G401 (cell line): ENCODE measurements at regions not wholly inside any gene's neighbourhood (a gene's known extent, or its start where the extent isn't known, plus 50 kb on each side); places are given as distances from the start of the nearest gene placed in this dataset.
A peak's percentile ranks its signal among the peaks of the same experiment; 100 is the strongest.
"Not testable (repeated sequence)": the region's sequence is repeated elsewhere in the genome, so short reads cannot be mapped to it uniquely, and the experiment has no call there.

Source experiments
- DNase-seq: peaks from one replicate; pipeline ENCODE4 v3.0.0-alpha.2; 2015; ENCODE audit warnings: low spot score
- in situ Hi-C: cut with HindIII; loops from 2 replicates; pipeline ENCODE4 v1.10.0; 2016; ENCODE audit warnings: low sequenced_read_pairs, mixed read lengths

- in situ Hi-C loops: no loop called here
- peak; percentile 78 for DNase-seq
These were observed 136.9 kb downstream of the KCNJ12 start for GRCh38 chr17:21513012-21513570.

DNA sequence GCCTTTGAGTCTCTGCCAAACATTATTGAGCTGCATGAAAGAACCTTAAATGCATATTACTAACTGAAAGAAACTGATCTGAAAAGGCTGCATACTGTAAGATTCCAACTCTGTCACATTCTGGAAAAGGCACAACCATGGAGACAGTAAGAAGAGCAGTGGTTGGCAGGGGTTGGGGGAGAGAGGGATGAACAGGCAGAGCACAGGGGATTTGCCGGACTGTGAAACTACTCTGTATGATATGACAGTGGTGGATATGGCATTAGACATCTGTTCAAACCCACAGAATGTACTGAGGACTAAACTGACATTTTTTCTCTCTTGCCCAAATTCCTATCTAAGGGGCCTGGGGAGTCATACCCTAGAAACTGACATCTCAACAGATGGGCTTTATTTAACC lies 138.4 kb downstream of the KCNJ12 start:
- DNase-seq, in situ Hi-C loops: not testable (repeated sequence)

- in situ Hi-C loops: no loop called here
- no peak for DNase-seq
These were observed 141.6 kb downstream of the KCNJ12 start for GRCh38 chr17:21517538-21518293.

GRCh38 chr17:21522755-21523336 lies 146.7 kb downstream of the KCNJ12 start:
- in situ Hi-C loops: no loop called here
- no peak for DNase-seq

GRCh38 chr17:21523497-21524210 lies 147.5 kb downstream of the KCNJ12 start:
- DNase-seq: peak; percentile 42
- in situ Hi-C loops: no loop called here

DNA sequence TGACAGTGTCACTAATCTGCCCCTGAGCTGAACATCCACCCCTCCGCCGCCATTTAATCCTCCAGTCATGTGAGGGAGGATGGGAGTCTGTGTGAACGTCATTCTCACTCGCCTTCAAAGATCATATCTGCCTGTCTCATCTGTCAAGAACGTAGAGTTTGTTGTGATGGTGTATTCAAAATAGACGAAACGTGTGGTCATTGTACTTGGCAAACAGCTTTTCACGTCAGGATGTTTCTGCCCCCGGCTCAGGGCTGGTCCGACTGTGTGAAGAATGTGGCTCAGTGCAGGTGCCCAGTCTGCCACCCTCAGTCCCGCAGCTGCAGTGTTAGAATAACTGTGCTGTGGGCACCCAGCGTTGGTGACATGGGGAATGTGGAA lies 148.0 kb downstream of the KCNJ12 start:
- in situ Hi-C loops: no loop called here
- no peak for DNase-seq

GRCh38 chr17:21525464-21526130 lies 149.4 kb downstream of the KCNJ12 start:
- in situ Hi-C loops: no loop called here
- peak; percentile 13 for DNase-seq

DNA sequence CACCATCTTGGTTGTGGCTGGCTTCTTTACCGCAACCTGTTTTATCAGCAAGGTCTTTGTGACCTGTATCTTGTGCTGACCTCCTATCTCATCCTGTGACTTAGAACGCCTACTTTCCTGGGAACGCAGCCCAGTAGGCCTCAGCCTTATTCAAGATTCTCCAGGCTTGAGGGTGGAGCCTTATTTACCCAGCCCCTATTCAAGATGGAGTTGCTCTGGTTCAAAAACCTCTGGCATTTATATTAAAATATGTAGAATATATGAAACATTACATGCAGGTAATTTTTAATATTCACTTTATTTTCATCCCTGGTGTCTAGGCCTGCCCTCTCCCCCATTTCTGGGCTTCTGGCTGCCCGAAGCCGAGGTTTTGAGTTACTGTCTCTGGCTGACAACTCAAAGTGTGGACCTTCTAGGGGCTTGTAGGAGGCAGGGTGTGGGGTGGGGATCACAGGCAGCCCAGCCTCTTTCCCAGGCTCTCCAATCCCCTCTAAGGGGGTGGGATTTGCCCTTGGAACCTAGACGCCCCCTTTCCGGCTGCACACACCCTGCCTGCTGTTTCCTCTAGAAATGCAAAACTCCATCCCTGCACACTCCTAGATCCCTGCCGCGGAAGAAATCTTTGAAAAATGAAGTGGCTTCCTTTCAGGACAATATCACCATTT lies 152.0 kb downstream of the KCNJ12 start:
- in situ Hi-C loops: no loop called here
- no peak for DNase-seq

DNA sequence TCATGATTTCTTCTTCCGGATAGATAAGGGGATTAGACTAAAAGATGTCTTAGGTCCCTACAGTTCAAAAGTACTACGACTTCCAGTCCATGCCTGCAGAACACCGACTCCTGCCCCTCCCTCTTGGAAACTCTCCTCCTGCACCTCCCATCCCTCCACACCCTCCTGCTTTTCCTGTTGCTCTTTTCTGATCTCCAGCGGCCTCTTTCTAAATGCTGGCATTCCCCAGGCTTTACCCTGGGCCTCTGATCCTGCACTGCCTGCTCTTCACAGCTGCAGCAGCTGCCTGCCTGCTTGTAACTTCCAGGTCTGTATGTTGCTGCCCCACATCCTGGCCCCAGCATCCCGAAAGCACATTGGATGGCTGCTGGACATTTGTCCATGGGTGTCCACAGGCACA lies 154.2 kb downstream of the KCNJ12 start:
- in situ Hi-C loops: no loop called here
- no peak for DNase-seq

DNA sequence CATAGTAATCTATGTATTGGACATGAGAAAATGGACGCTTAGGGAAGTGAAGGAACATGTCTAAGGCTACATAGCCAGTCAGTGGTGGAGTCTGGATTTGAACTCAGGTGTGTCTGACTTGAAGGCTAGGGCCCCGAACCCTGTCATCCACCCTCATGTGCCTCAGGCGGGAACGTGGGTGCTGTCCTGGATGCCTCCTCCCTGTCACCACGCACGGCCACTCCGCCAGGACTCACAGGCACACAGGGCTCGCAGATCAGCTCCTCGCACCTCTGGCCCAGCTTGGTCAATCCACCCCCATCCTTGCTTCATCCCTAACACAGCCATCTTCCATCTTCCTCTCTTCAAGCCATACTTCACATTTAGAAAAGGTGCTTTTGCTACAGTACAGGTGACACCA lies 154.7 kb downstream of the KCNJ12 start:
- no peak for DNase-seq
- in situ Hi-C loops: no loop called here

DNA sequence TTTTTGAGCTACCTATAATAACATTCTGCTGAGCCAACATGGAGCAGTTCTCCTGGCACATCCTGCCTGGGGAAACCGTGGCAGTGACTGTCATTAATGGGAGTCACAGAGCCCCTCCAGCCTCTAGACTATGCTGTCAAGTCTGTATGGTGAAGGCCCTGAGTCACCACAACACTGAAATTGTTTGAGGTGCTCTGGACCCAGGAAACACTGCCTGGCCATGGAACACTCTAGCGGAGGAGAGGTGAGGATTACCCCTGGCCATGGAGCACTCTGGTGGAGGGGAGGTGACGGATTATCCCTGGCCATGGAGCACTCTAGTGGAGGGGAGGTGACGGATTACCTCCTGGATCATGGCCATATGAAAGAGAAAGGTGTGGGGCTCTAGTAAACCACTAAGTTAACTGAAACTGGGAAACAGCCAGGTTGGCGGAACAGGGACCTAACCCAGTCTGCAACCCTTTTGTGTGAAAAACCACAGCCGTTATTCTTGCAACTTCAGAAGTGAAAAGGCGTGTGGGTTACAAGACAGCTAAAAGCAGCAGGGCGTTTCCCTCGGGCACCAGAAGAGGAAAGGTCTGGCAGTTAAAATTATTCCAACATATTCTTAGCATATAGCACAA lies 156.7 kb downstream of the KCNJ12 start:
- DNase-seq: no peak
- in situ Hi-C loops: no loop called here

- DNase-seq: no peak
- in situ Hi-C loops: no loop called here
These were observed 156.5 kb upstream of the KCNJ18 start for GRCh38 chr17:21535686-21536375.

GRCh38 chr17:21537302-21537701 lies 155.0 kb upstream of the KCNJ18 start:
- in situ Hi-C loops: no loop called here
- DNase-seq: no peak

- in situ Hi-C loops: no loop called here
- no peak for DNase-seq
These were observed 153.7 kb upstream of the KCNJ18 start for GRCh38 chr17:21538615-21539014.

- DNase-seq: no peak
- in situ Hi-C loops: no loop called here
These were observed 153.2 kb upstream of the KCNJ18 start for GRCh38 chr17:21539146-21539545.

GRCh38 chr17:21540502-21540901 lies 151.8 kb upstream of the KCNJ18 start:
- no peak for DNase-seq
- in situ Hi-C loops: no loop called here

- in situ Hi-C loops: no loop called here
- DNase-seq: no peak
These were observed 150.3 kb upstream of the KCNJ18 start for GRCh38 chr17:21542070-21542469.

DNA sequence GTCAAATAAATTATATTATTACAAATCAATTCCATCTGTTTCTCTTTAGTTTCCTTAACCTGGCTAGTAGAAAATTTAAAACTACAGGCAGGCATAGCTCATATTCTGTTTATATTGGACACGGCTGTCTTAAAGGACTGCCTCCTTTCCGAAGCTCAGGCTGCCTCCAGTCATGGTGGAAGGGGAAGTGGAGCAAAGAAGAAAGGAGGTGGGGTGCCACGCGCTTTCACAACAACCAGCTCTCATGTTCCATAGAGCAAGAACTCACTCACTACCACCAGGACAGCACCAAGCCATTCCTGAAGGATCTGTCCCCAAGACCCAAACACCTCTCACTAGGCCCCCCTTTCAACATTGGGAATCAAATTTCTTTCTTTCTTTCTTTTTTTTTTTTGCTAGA lies 149.3 kb upstream of the KCNJ18 start:
- no peak for DNase-seq
- in situ Hi-C loops: no loop called here
